Naive thymus-derived CD4-positive, alpha-beta T cell (primary cell): ENCODE measurements at regions not wholly inside any gene's neighbourhood (a gene's known extent, or its start where the extent isn't known, plus 50 kb on each side); places are given as distances from the start of the nearest gene placed in this dataset.

Source experiments
- ATAC-seq: fragments of 150-1000 bp; cut with Tn5 transposase; 2 replicates; pipeline ENCODE4 v1.10.0; 2021; ENCODE audit warnings: mild to moderate bottlenecking, moderate library complexity
- CTCF ChIA-PET: fragments of 350-600 bp; sonication (Branson Sonifier 250); formaldehyde crosslinking; loops from one replicate; lab custom pipeline; 2021; ENCODE audit warnings: antibody characterized with exemption; lab: Charles Lee
- POLR2A ChIA-PET: fragments of 350-600 bp; sonication (Branson Sonifier 250); formaldehyde crosslinking; loops from one replicate; lab custom pipeline; 2021; ENCODE audit warnings: antibody characterized with exemption, inconsistent platforms; lab: Charles Lee
- DNase-seq, 9 donors: peaks; one replicate each; pipeline versions ENCODE4 v3.0.0 to v3.0.0-alpha.2; 2020 to 2022; ENCODE audit warnings: mixed read lengths in 1 of 9
- H3K27ac ChIP-seq: one replicate; pipeline ENCODE4 v1.7.0; 2013; ENCODE audit warnings: mild to moderate bottlenecking, low read depth, low read length, moderate library complexity
- H3K27me3 ChIP-seq, 2 donors: one replicate each; pipeline ENCODE4 v1.7.0; 2013; ENCODE audit warnings: low read length in 2 of 2, mild to moderate bottlenecking in 2 of 2, moderate library complexity in 2 of 2; ENCODE audit not compliant: control insufficient read depth in 2 of 2, insufficient read depth in 2 of 2
- H3K36me3 ChIP-seq, 3 experiments: 1 replicate in 2 of 3; 2 replicates in 1 of 3; pipeline ENCODE4 v1.7.0; 2013; ENCODE audit warnings: low read length in 3 of 3, mild to moderate bottlenecking in 3 of 3, moderate library complexity in 1 of 3; ENCODE audit not compliant: insufficient read depth in 3 of 3, control insufficient read depth in 2 of 3
- H3K4me1 ChIP-seq, 2 donors: one replicate each; pipeline ENCODE4 v1.7.0; 2013; ENCODE audit warnings: low read length in 2 of 2, mild to moderate bottlenecking in 2 of 2, moderate library complexity in 1 of 2; ENCODE audit not compliant: control insufficient read depth in 2 of 2, insufficient read depth in 2 of 2
- H3K4me3 ChIP-seq: 2 replicates; pipeline ENCODE4 v1.7.0; 2013; ENCODE audit warnings: mild to moderate bottlenecking, low read length
- H3K9me3 ChIP-seq, 3 experiments: 1 replicate in 2 of 3; 2 replicates in 1 of 3; pipeline ENCODE4 v1.7.0; 2013; ENCODE audit warnings: low read length in 3 of 3; ENCODE audit not compliant: control insufficient read depth in 2 of 3
- H3K27ac Mint-ChIP-seq, 9 donors: one replicate each; pipeline ENCODE4 v1.8.0; 2020 to 2022; ENCODE audit warnings: mixed read lengths in 9 of 9, mild to moderate bottlenecking in 8 of 9, moderate library complexity in 5 of 9, inconsistent platforms in 2 of 9
- H3K27me3 Mint-ChIP-seq, 5 donors: one replicate each; pipeline ENCODE4 v1.8.0; 2021 to 2022; ENCODE audit warnings: mixed read lengths in 5 of 5, mild to moderate bottlenecking in 1 of 5
- H3K36me3 Mint-ChIP-seq, 5 donors: one replicate each; pipeline ENCODE4 v1.8.0; 2020 to 2022; ENCODE audit warnings: mixed read lengths in 5 of 5, mild to moderate bottlenecking in 3 of 5, inconsistent platforms in 1 of 5
- H3K4me1 Mint-ChIP-seq, 7 donors: one replicate each; pipeline ENCODE4 v1.8.0; 2020 to 2022; ENCODE audit warnings: mixed read lengths in 7 of 7, mild to moderate bottlenecking in 3 of 7, inconsistent platforms in 1 of 7
- H3K4me3 Mint-ChIP-seq, 10 donors: one replicate each; pipeline ENCODE4 v1.8.0; 2020 to 2022; ENCODE audit warnings: mild to moderate bottlenecking in 10 of 10, mixed read lengths in 10 of 10, moderate library complexity in 6 of 10, inconsistent platforms in 2 of 10
- H3K9me3 Mint-ChIP-seq, 11 donors: one replicate each; pipeline ENCODE4 v1.8.0; 2020 to 2022; ENCODE audit warnings: mixed read lengths in 11 of 11, mild to moderate bottlenecking in 4 of 11, inconsistent platforms in 1 of 11, moderate library complexity in 1 of 11
- intact Hi-C, 2 donors: fragments of 100-400 bp; cut with micrococcal nuclease; formaldehyde crosslinking; loops; one replicate each; pipeline ENCODE4 v1.15.1; 2023

DNA sequence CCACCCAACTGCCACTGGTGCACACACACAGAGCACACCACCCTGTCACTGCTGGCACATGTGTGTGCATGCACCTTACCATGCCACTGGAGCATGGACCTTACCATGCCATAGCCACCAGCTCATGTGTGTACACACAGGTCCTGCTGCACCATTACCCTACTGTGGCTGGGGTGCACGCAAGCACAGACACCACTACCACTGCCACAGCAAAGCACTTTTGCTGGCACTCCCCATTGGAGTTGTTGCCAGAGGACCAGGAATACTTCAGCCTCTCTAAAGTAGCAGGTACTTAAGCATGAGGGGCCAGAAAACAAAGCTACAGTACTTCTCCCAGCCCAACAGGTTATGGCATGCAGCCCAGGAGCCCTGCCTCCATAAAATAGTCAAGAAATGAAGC, 404.8 kb downstream of the MBD2 start:
- no peak overlapping the region for H3K4me3 Mint-ChIP-seq
- ChIA-PET POLR2A (no interaction called here), CTCF (no interaction called here)
- H3K27ac Mint-ChIP-seq: no peak overlapping the region
- peaks cover 0 to 4% (median 0%) of the 10 kb centered on the region in 5 donors for H3K27me3 Mint-ChIP-seq
- H3K4me1 Mint-ChIP-seq: no peaks in the 10 kb centered on the region
- Histone ChIP-seq H3K9me3 (no peaks in the 10 kb centered on the region), H3K4me1 (no peaks in the 10 kb centered on the region), H3K27me3 (no peaks in the 10 kb centered on the region), H3K4me3 (no peak overlapping the region), H3K36me3 (no peaks in the 10 kb centered on the region), H3K27ac (no peak overlapping the region)
- ATAC-seq: no peak
- peaks cover 0 to 6% (median 0%) of the 10 kb centered on the region in 5 donors for H3K36me3 Mint-ChIP-seq
- intact Hi-C loops: no loop called here
- peaks cover 3 to 18% (median 10%) of the 10 kb centered on the region in 11 donors for H3K9me3 Mint-ChIP-seq
- DNase-seq: no peak

DNA sequence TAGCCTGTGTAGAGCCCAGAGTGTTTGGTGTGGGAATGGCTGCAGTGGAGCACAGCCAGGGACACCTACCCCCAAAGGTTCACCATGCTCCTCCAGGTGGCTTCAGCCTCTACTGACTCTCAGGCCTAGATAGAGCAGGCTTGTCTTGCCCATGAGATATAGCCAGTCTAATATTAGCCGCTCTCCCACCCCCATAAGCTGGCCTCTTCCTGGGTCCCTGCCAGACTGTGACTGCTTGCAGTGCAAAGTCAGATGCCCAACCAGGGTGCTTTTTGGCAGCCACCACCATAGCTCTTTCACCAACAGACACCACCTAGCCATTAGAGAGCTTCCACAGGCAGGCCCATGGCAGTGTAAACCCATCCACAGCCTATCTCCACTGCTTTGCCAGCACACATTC, 405.3 kb downstream of the MBD2 start:
- H3K4me1 Mint-ChIP-seq: no peaks in the 10 kb centered on the region
- H3K4me3 Mint-ChIP-seq: no peak overlapping the region
- POLR2A ChIA-PET: no interaction called here
- H3K4me1 ChIP-seq: no peaks in the 10 kb centered on the region
- DNase-seq: no peak
- peaks cover 0 to 4% (median 0%) of the 10 kb centered on the region in 5 donors for H3K27me3 Mint-ChIP-seq
- peaks cover 3 to 18% (median 11%) of the 10 kb centered on the region in 11 donors for H3K9me3 Mint-ChIP-seq
- H3K27ac ChIP-seq: no peak overlapping the region
- intact Hi-C loops: no loop called here
- no peaks in the 10 kb centered on the region for H3K36me3 ChIP-seq
- no peak for ATAC-seq
- CTCF ChIA-PET: no interaction called here
- H3K27ac Mint-ChIP-seq: no peak overlapping the region
- H3K36me3 Mint-ChIP-seq: peaks cover 0 to 6% (median 0%) of the 10 kb centered on the region in 5 donors
- no peaks in the 10 kb centered on the region for H3K27me3 ChIP-seq
- no peak overlapping the region for H3K4me3 ChIP-seq
- H3K9me3 ChIP-seq: no peaks in the 10 kb centered on the region

- H3K4me3 ChIP-seq: no peak overlapping the region
- CTCF ChIA-PET: no interaction called here
- DNase-seq (no peak), ATAC-seq (no peak)
- no peak overlapping the region for H3K27ac Mint-ChIP-seq
- intact Hi-C loops: no loop called here
- H3K4me1 ChIP-seq: no peaks in the 10 kb centered on the region
- H3K36me3 Mint-ChIP-seq: peaks cover 0 to 4% (median 0%) of the 10 kb centered on the region in 5 donors
- H3K27me3 ChIP-seq: no peaks in the 10 kb centered on the region
- no peaks in the 10 kb centered on the region for H3K4me1 Mint-ChIP-seq
- H3K9me3 ChIP-seq: no peaks in the 10 kb centered on the region
- H3K36me3 ChIP-seq: no peaks in the 10 kb centered on the region
- peaks cover 0 to 4% (median 0%) of the 10 kb centered on the region in 5 donors for H3K27me3 Mint-ChIP-seq
- H3K9me3 Mint-ChIP-seq: peaks cover 3 to 16% (median 9%) of the 10 kb centered on the region in 11 donors
- no peak overlapping the region for H3K27ac ChIP-seq
- POLR2A ChIA-PET: no interaction called here
- H3K4me3 Mint-ChIP-seq: no peak overlapping the region
Measured at GRCh38 chr18:53817976-53818950, 406.2 kb downstream of the MBD2 start.

- Histone ChIP-seq H3K4me3 (no peak overlapping the region), H3K27ac (no peak overlapping the region), H3K4me1 (no peaks in the 10 kb centered on the region), H3K36me3 (no peaks in the 10 kb centered on the region), H3K9me3 (no peaks in the 10 kb centered on the region), H3K27me3 (no peaks in the 10 kb centered on the region)
- Mint-ChIP-seq H3K27ac (no peak overlapping the region), H3K27me3 (no peaks in the 10 kb centered on the region), H3K4me1 (no peaks in the 10 kb centered on the region), H3K36me3 (peaks cover 0 to 4% (median 0%) of the 10 kb centered on the region in 5 donors), H3K9me3 (peaks cover 0 to 27% (median 6%) of the 10 kb centered on the region in 11 donors), H3K4me3 (no peak overlapping the region)
- DNase-seq (no peak), ATAC-seq (no peak)
- POLR2A ChIA-PET: no interaction called here
- intact Hi-C loops: no loop called here
- CTCF ChIA-PET: no interaction called here
Measured at GRCh38 chr18:53800171-53800570, 424.3 kb downstream of the MBD2 start.

GRCh38 chr18:53799134-53799533, 425.3 kb downstream of the MBD2 start:
- H3K36me3 Mint-ChIP-seq: peaks cover 0 to 4% (median 0%) of the 10 kb centered on the region in 5 donors
- H3K4me3 ChIP-seq: no peak overlapping the region
- no peak overlapping the region for H3K27ac ChIP-seq
- no peak overlapping the region for H3K4me3 Mint-ChIP-seq
- POLR2A ChIA-PET: no interaction called here
- no peaks in the 10 kb centered on the region for H3K9me3 ChIP-seq
- intact Hi-C loops: no loop called here
- H3K36me3 ChIP-seq: no peaks in the 10 kb centered on the region
- no peaks in the 10 kb centered on the region for H3K27me3 ChIP-seq
- no peaks in the 10 kb centered on the region for H3K4me1 ChIP-seq
- no peak for DNase-seq
- peaks cover 0 to 25% (median 5%) of the 10 kb centered on the region in 11 donors for H3K9me3 Mint-ChIP-seq
- H3K27me3 Mint-ChIP-seq: no peaks in the 10 kb centered on the region
- CTCF ChIA-PET: no interaction called here
- H3K27ac Mint-ChIP-seq: no peak overlapping the region
- ATAC-seq: no peak
- no peaks in the 10 kb centered on the region for H3K4me1 Mint-ChIP-seq

- Mint-ChIP-seq H3K27me3 (no peaks in the 10 kb centered on the region), H3K4me1 (no peaks in the 10 kb centered on the region), H3K9me3 (peaks cover 0 to 24% (median 5%) of the 10 kb centered on the region in 11 donors), H3K4me3 (no peak overlapping the region), H3K27ac (no peak overlapping the region), H3K36me3 (peaks cover 0 to 4% (median 0%) of the 10 kb centered on the region in 5 donors)
- POLR2A ChIA-PET: no interaction called here
- Histone ChIP-seq H3K27me3 (no peaks in the 10 kb centered on the region), H3K4me3 (no peak overlapping the region), H3K36me3 (no peaks in the 10 kb centered on the region), H3K27ac (no peak overlapping the region), H3K9me3 (no peaks in the 10 kb centered on the region), H3K4me1 (no peaks in the 10 kb centered on the region)
- intact Hi-C loops: no loop called here
- CTCF ChIA-PET: no interaction called here
- DNase-seq (no peak), ATAC-seq (no peak)
Measured at GRCh38 chr18:53798516-53798915, 426.0 kb downstream of the MBD2 start.
